Activated T-cell treated with anti-CD3 and anti-CD28 coated beads, Interleukin-2, amount 50 U/mL, for 72 hours (primary cell): ENCODE measurements at regions not wholly inside any gene's neighbourhood (a gene's known extent, or its start where the extent isn't known, plus 50 kb on each side); places are given as distances from the start of the nearest gene placed in this dataset.
A peak's percentile ranks its signal among the peaks of the same experiment; 100 is the strongest.
"Not testable (repeated sequence)": the region's sequence is repeated elsewhere in the genome, so short reads cannot be mapped to it uniquely, and the experiment has no call there.

Experiments
- ATAC-seq, 2 donors: fragments of 150-1000 bp; cut with Tn5 transposase; replicated peaks in 1 of 2; 2 replicates each; pipeline ENCODE4 v1.10.0; 2021; ENCODE audit warnings: moderate library complexity in 2 of 2, mild to moderate bottlenecking in 1 of 2
- DNase-seq, 2 donors: peaks; one replicate each; pipeline ENCODE4 v3.0.0; 2021 to 2022; ENCODE audit warnings: mixed read lengths in 1 of 2
- H3K27ac Mint-ChIP-seq: one replicate; pipeline ENCODE4 v1.8.0; 2022; ENCODE audit warnings: mild to moderate bottlenecking, moderate library complexity, mixed read lengths
- H3K27me3 Mint-ChIP-seq: one replicate; pipeline ENCODE4 v1.8.0; 2022; ENCODE audit warnings: low read depth, mixed read lengths
- H3K36me3 Mint-ChIP-seq, 2 donors: one replicate each; pipeline ENCODE4 v1.8.0; 2022; ENCODE audit warnings: mixed read lengths in 2 of 2, mild to moderate bottlenecking in 1 of 2; ENCODE audit not compliant: insufficient read depth in 2 of 2
- H3K4me1 Mint-ChIP-seq: one replicate; pipeline ENCODE4 v1.8.0; 2022; ENCODE audit warnings: low read depth, mixed read lengths
- H3K4me3 Mint-ChIP-seq, 2 donors: one replicate each; pipeline ENCODE4 v1.8.0; 2022; ENCODE audit warnings: mild to moderate bottlenecking in 2 of 2, mixed read lengths in 2 of 2, moderate library complexity in 2 of 2
- H3K9me3 Mint-ChIP-seq, 2 donors: one replicate each; pipeline ENCODE4 v1.8.0; 2022; ENCODE audit warnings: mixed read lengths in 2 of 2

GRCh38 chr4:177242651-177243286 is 66.9 kb upstream of the NEIL3 start:
- Mint-ChIP-seq H3K27ac (no peak overlapping the region), H3K36me3 (no peaks in the 10 kb centered on the region), H3K4me1 (peaks cover 8% of the 10 kb centered on the region), H3K27me3 (no peaks in the 10 kb centered on the region), H3K4me3 (no peak overlapping the region), H3K9me3 (no peaks in the 10 kb centered on the region)
- peak in 1 of 2 donors; percentile 43 for ATAC-seq
- DNase-seq = no peak

GRCh38 chr4:177246641-177247584 is 62.8 kb upstream of the NEIL3 start:
- Mint-ChIP-seq H3K4me3 (no peak overlapping the region), H3K9me3 (no peaks in the 10 kb centered on the region), H3K27ac (no peak overlapping the region), H3K27me3 (no peaks in the 10 kb centered on the region), H3K36me3 (no peaks in the 10 kb centered on the region), H3K4me1 (peaks cover 20% of the 10 kb centered on the region)
- no peak for DNase-seq
- ATAC-seq = no peak

GRCh38 chr4:177250056-177250696 is 59.5 kb upstream of the NEIL3 start:
- Mint-ChIP-seq H3K9me3 (no peaks in the 10 kb centered on the region), H3K36me3 (no peaks in the 10 kb centered on the region), H3K4me3 (no peak overlapping the region), H3K27me3 (no peaks in the 10 kb centered on the region), H3K27ac (no peak overlapping the region), H3K4me1 (peaks cover 14% of the 10 kb centered on the region)
- DNase-seq (peak; percentile 63 to 79), ATAC-seq (peak; percentile 86 to 91)

GRCh38 chr4:177251237-177251636 is 58.4 kb upstream of the NEIL3 start:
- peak overlapping the region in 1 of 2 donors; percentile 54 for H3K4me3 Mint-ChIP-seq
- H3K27ac Mint-ChIP-seq = no peak overlapping the region
- peak; percentile 85 to 91 for ATAC-seq
- no peaks in the 10 kb centered on the region for H3K27me3 Mint-ChIP-seq
- H3K9me3 Mint-ChIP-seq = no peaks in the 10 kb centered on the region
- H3K4me1 Mint-ChIP-seq = peaks cover 14% of the 10 kb centered on the region
- H3K36me3 Mint-ChIP-seq = no peaks in the 10 kb centered on the region
- peak; percentile 34 to 40 for DNase-seq

GRCh38 chr4:177255359-177255758 is 54.3 kb upstream of the NEIL3 start:
- DNase-seq (no peak), ATAC-seq (no peak)
- no peaks in the 10 kb centered on the region for H3K9me3 Mint-ChIP-seq
- H3K4me3 Mint-ChIP-seq = no peak overlapping the region
- peaks cover 9% of the 10 kb centered on the region for H3K27me3 Mint-ChIP-seq
- peaks cover 8% of the 10 kb centered on the region for H3K4me1 Mint-ChIP-seq
- no peak overlapping the region for H3K27ac Mint-ChIP-seq
- H3K36me3 Mint-ChIP-seq = no peaks in the 10 kb centered on the region

- ATAC-seq = no peak
- Mint-ChIP-seq H3K27me3 (peaks cover 9% of the 10 kb centered on the region), H3K4me1 (no peaks in the 10 kb centered on the region), H3K36me3 (no peaks in the 10 kb centered on the region), H3K9me3 (no peaks in the 10 kb centered on the region), H3K4me3 (no peak overlapping the region), H3K27ac (no peak overlapping the region)
- DNase-seq = no peak
Measured at GRCh38 chr4:177256950-177257349, 52.7 kb upstream of the NEIL3 start.

GRCh38 chr4:177259466-177259865 is 50.2 kb upstream of the NEIL3 start:
- not testable (repeated sequence) for H3K27me3 Mint-ChIP-seq, H3K4me1 Mint-ChIP-seq, H3K36me3 Mint-ChIP-seq, DNase-seq, H3K4me3 Mint-ChIP-seq, H3K9me3 Mint-ChIP-seq, H3K27ac Mint-ChIP-seq, ATAC-seq
